ENCODE measurements at regions not wholly inside any gene's neighbourhood (a gene's known extent, or its start where the extent isn't known, plus 50 kb on each side); places are given as distances from the start of the nearest gene placed in this dataset.

- H3K36me3 ChIP-seq, result no peaks in the 10 kb centered on the region
- TF ChIP-seq CTCF (IDR thresholded peaks at IDR 0.05), result no peak
- DNase-seq (no peak), ATAC-seq (no peak)
- intact Hi-C loops (cut with DNase I), result no loop called here
- H3K9me3 ChIP-seq, result no peaks in the 10 kb centered on the region
- H3K4me1 ChIP-seq, result no peaks in the 10 kb centered on the region
- no peak overlapping the region for H3K27ac ChIP-seq
- H3K27me3 ChIP-seq (ENCODE audit: low read depth), result no peaks in the 10 kb centered on the region
- no peak overlapping the region for H3K4me3 ChIP-seq
These were observed 289.0 kb upstream of the DAB1 start for GRCh38 chr1:57712846-57713245.

- Histone ChIP-seq H3K4me3 (no peak overlapping the region), H3K36me3 (no peaks in the 10 kb centered on the region)
- TF ChIP-seq CTCF (IDR thresholded peaks at IDR 0.05), result no peak
These were observed 287.5 kb upstream of the DAB1 start for GRCh38 chr1:57711326-57711725.

DNA sequence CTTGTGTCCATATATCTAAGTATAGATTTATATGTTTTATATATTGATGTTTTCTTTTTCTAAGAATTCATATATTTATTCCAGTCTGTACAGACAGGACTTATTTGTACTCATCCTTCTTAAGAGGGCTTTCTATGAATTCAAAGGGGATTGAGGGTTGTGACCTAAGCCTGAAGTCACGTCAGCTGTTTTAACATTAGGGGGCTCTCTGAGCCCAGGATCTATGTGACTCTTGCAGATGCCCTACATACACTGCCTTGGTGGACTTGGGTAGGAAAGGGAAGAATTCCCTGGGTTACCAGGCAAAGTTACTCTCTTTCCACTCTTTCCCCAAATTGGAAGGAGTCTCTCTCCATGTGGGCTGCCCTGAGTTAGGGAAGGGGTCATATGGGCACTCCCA is 283.8 kb upstream of the DAB1 start:
- H3K27me3 ChIP-seq (ENCODE audit: low read depth), result no peaks in the 10 kb centered on the region
- TF ChIP-seq CTCF (IDR thresholded peaks at IDR 0.05), result no peak
- H3K4me1 ChIP-seq, result no peaks in the 10 kb centered on the region
- H3K36me3 ChIP-seq, result no peaks in the 10 kb centered on the region
- H3K9me3 ChIP-seq, result no peaks in the 10 kb centered on the region
- intact Hi-C loops (cut with DNase I), result no loop called here
- H3K4me3 ChIP-seq, result no peak overlapping the region
- ATAC-seq (no peak), DNase-seq (no peak)
- no peak overlapping the region for H3K27ac ChIP-seq

More at GRCh38 chr1:57711326-57711725, 287.5 kb upstream of the DAB1 start:
- H3K27ac ChIP-seq, result no peak overlapping the region
- H3K4me1 ChIP-seq, result no peaks in the 10 kb centered on the region
- intact Hi-C loops (cut with DNase I), result no loop called here
- DNase-seq (no peak), ATAC-seq (no peak)
- H3K27me3 ChIP-seq (ENCODE audit: low read depth), result no peaks in the 10 kb centered on the region
- no peaks in the 10 kb centered on the region for H3K9me3 ChIP-seq

DNA sequence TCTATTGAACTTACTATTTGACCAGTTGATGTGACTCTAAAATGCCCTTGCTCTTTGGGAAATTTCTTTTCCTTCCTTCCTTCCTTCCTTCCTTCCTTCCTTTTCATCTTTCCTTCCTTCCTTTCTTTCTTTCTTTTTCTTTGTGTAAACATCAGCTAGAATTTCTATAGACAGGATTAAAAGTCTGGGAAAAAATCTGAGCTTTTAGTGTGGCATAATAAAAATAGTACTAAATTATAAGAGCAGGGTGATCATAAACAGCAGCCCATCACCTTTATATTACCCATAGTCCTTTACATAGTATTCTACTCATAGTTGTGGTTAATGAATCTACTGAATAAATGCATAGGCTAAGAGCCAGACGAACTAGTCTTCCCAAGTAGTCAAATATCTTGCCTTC is 281.0 kb upstream of the DAB1 start:
- DNase-seq (no peak), ATAC-seq (no peak)
- no peaks in the 10 kb centered on the region for H3K4me1 ChIP-seq
- intact Hi-C loops (cut with DNase I), result no loop called here
- H3K9me3 ChIP-seq, result no peaks in the 10 kb centered on the region
- no peaks in the 10 kb centered on the region for H3K36me3 ChIP-seq
- no peak overlapping the region for H3K4me3 ChIP-seq
- no peak for TF ChIP-seq CTCF (IDR thresholded peaks at IDR 0.05)
- no peak overlapping the region for H3K27ac ChIP-seq
- H3K27me3 ChIP-seq (ENCODE audit: low read depth), result no peaks in the 10 kb centered on the region

DNA sequence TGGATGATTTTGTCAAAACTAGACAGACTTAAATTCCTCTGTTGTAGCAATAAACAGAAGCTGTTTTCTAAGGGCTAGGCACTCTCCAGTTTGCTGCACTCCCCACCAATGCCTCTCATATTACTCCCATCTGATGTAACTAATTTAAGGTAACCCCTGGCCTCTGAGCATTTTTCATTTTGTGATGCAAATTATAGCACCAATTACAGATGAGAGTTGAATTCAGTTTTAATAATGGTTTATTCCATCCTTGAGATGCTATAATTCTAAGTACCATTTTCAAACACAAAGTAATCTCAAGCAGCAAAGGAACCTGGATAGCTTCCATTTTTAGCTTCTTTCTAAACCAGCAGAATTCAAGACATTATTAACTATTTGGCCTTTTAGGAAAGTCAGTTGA is 280.4 kb upstream of the DAB1 start:
- DNase-seq (no peak), ATAC-seq (no peak)
- intact Hi-C loops (cut with DNase I), result no loop called here
- Histone ChIP-seq H3K4me1 (no peaks in the 10 kb centered on the region), H3K27me3 (ENCODE audit: low read depth) (no peaks in the 10 kb centered on the region), H3K36me3 (no peaks in the 10 kb centered on the region), H3K4me3 (no peak overlapping the region), H3K9me3 (no peaks in the 10 kb centered on the region), H3K27ac (no peak overlapping the region)
- no peak for TF ChIP-seq CTCF (IDR thresholded peaks at IDR 0.05)

GRCh38 chr1:57696904-57697303 is 273.0 kb upstream of the DAB1 start:
- no peak for TF ChIP-seq CTCF (IDR thresholded peaks at IDR 0.05)
- H3K4me1 ChIP-seq, result no peaks in the 10 kb centered on the region
- no peaks in the 10 kb centered on the region for H3K9me3 ChIP-seq
- DNase-seq, result no peak
- H3K27me3 ChIP-seq (ENCODE audit: low read depth), result no peaks in the 10 kb centered on the region
- no peak overlapping the region for H3K4me3 ChIP-seq
- intact Hi-C loops (cut with DNase I), result no loop called here
- no peak for ATAC-seq
- H3K27ac ChIP-seq, result no peak overlapping the region
- H3K36me3 ChIP-seq, result no peaks in the 10 kb centered on the region
